ENCODE measurements at regions not wholly inside any gene's neighbourhood (a gene's known extent, or its start where the extent isn't known, plus 50 kb on each side); places are given as distances from the start of the nearest gene placed in this dataset.

GRCh38 chr3:76024640-76025039 lies 239.3 kb upstream of the ZNF717 start:
- Mint-ChIP-seq H3K4me1 (ENCODE audit: low read depth, unreplicated experiment) (no peaks in the 10 kb centered on the region), H3K9me3 (ENCODE audit: unreplicated experiment) (peaks cover 9% of the 10 kb centered on the region), H3K36me3 (ENCODE audit: insufficient read depth, unreplicated experiment) (no peaks in the 10 kb centered on the region), H3K27ac (ENCODE audit: unreplicated experiment) (no peak overlapping the region), H3K4me3 (ENCODE audit: unreplicated experiment) (no peak overlapping the region), H3K27me3 (ENCODE audit: insufficient read depth, unreplicated experiment) (no peaks in the 10 kb centered on the region)
- intact Hi-C loops (cut with micrococcal nuclease; ENCODE audit: unreplicated experiment), result loop anchor here (1.0 to 5.0 kb wide), 4 partner anchors 20 to 563 kb away; no protein-coding TSS in a partner anchor
- no TSS peak for BruUV-seq (replicated peaks)
- H3K27me3 ChIP-seq (replicated peaks; ENCODE audit: control insufficient read depth, insufficient read depth, low read length), result no peaks in the 10 kb centered on the region
- ChIA-PET CTCF (no interaction called here), POLR2A (no interaction called here)
- H3K4me1 ChIP-seq, result no peaks in the 10 kb centered on the region
- no peak overlapping the region for H3K4me3 ChIP-seq (ENCODE audit: low read depth, low read length)
- H3K36me3 ChIP-seq (ENCODE audit: control insufficient read depth, insufficient read depth, low read length), result no peaks in the 10 kb centered on the region
- TF ChIP-seq CTCF (IDR thresholded peaks at IDR 0.05; ENCODE audit: insufficient read depth in 1 of 2, low read depth in 1 of 2, low read length in 1 of 2, severe bottlenecking in 1 of 2, unreplicated experiment in 1 of 2), result peak; percentile 38 to 40
- peak in 1 of 2 experiments; percentile 19 for DNase-seq
- no peaks in the 10 kb centered on the region for H3K9me3 ChIP-seq

- intact Hi-C loops (cut with micrococcal nuclease; ENCODE audit: unreplicated experiment), result loop anchor here (2.0 kb wide), 1 partner anchor 545 kb away; no protein-coding TSS in a partner anchor
- CTCF ChIA-PET, result no interaction called here
- no peak overlapping the region for H3K27ac Mint-ChIP-seq (ENCODE audit: unreplicated experiment)
Observed at GRCh38 chr3:76025561-76025960, 240.2 kb upstream of the ZNF717 start.

GRCh38 chr3:76026379-76026778 lies 241.0 kb upstream of the ZNF717 start:
- intact Hi-C loops (cut with micrococcal nuclease; ENCODE audit: unreplicated experiment), result no loop called here
- Mint-ChIP-seq H3K4me3 (ENCODE audit: unreplicated experiment) (no peak overlapping the region), H3K27me3 (ENCODE audit: insufficient read depth, unreplicated experiment) (no peaks in the 10 kb centered on the region), H3K9me3 (ENCODE audit: unreplicated experiment) (no peaks in the 10 kb centered on the region), H3K4me1 (ENCODE audit: low read depth, unreplicated experiment) (no peaks in the 10 kb centered on the region), H3K27ac (ENCODE audit: unreplicated experiment) (no peak overlapping the region), H3K36me3 (ENCODE audit: insufficient read depth, unreplicated experiment) (no peaks in the 10 kb centered on the region)
- CTCF ChIA-PET, result no interaction called here
- no peaks in the 10 kb centered on the region for H3K36me3 ChIP-seq (ENCODE audit: control insufficient read depth, insufficient read depth, low read length)
- no peak for DNase-seq
- H3K27me3 ChIP-seq (replicated peaks; ENCODE audit: control insufficient read depth, insufficient read depth, low read length), result no peaks in the 10 kb centered on the region
- H3K9me3 ChIP-seq, result no peaks in the 10 kb centered on the region
- no peak for TF ChIP-seq CTCF (IDR thresholded peaks at IDR 0.05; ENCODE audit: insufficient read depth in 1 of 2, low read depth in 1 of 2, low read length in 1 of 2, severe bottlenecking in 1 of 2, unreplicated experiment in 1 of 2)
- BruUV-seq (replicated peaks), result no TSS peak
- no peaks in the 10 kb centered on the region for H3K4me1 ChIP-seq
- H3K4me3 ChIP-seq (ENCODE audit: low read depth, low read length), result no peak overlapping the region
- POLR2A ChIA-PET, result no interaction called here

More at GRCh38 chr3:76025561-76025960, 240.2 kb upstream of the ZNF717 start:
- Mint-ChIP-seq H3K9me3 (ENCODE audit: unreplicated experiment) (peaks cover 4% of the 10 kb centered on the region), H3K4me3 (ENCODE audit: unreplicated experiment) (no peak overlapping the region), H3K27me3 (ENCODE audit: insufficient read depth, unreplicated experiment) (no peaks in the 10 kb centered on the region), H3K36me3 (ENCODE audit: insufficient read depth, unreplicated experiment) (no peaks in the 10 kb centered on the region), H3K4me1 (ENCODE audit: low read depth, unreplicated experiment) (no peaks in the 10 kb centered on the region)
- Histone ChIP-seq H3K9me3 (no peaks in the 10 kb centered on the region), H3K36me3 (ENCODE audit: control insufficient read depth, insufficient read depth, low read length) (no peaks in the 10 kb centered on the region), H3K27me3 (replicated peaks; ENCODE audit: control insufficient read depth, insufficient read depth, low read length) (no peaks in the 10 kb centered on the region), H3K4me1 (no peaks in the 10 kb centered on the region), H3K4me3 (ENCODE audit: low read depth, low read length) (no peak overlapping the region)
- DNase-seq, result no peak
- no peak for TF ChIP-seq CTCF (IDR thresholded peaks at IDR 0.05; ENCODE audit: insufficient read depth in 1 of 2, low read depth in 1 of 2, low read length in 1 of 2, severe bottlenecking in 1 of 2, unreplicated experiment in 1 of 2)
- no TSS peak for BruUV-seq (replicated peaks)
- POLR2A ChIA-PET, result no interaction called here

Measured in Caco-2 (cell line).